ENCODE measurements at regions not wholly inside any gene's neighbourhood (a gene's known extent, or its start where the extent isn't known, plus 50 kb on each side); places are given as distances from the start of the nearest gene placed in this dataset.
"Not testable (repeated sequence)": the region's sequence is repeated elsewhere in the genome, so short reads cannot be mapped to it uniquely, and the experiment has no call there.

DNA sequence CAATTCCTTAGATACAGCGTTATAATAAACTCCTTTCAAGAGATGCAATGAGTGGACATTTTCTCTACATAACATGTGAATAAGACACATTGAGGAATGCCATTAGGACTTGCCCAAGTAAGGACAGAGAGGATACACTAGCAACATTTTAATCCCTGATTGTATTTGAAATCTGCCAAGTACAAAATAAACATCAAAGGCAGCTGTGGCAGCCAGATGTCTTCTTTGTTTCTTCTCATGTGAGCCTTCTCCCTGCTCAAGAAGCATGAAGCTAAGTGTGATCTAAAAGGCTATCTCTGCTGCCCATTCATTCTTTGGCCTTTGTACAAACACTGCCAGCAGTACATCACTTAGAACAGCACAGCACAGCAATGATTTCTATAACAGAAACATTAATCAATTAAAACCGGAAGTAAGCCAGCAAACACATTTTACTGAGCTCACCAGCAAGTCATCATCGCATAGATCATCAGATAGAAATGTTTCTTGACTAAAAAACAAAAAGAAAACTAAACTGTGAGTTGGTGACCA lies 364.0 kb downstream of the CNTN6 start:
- no peak for DNase-seq

DNA sequence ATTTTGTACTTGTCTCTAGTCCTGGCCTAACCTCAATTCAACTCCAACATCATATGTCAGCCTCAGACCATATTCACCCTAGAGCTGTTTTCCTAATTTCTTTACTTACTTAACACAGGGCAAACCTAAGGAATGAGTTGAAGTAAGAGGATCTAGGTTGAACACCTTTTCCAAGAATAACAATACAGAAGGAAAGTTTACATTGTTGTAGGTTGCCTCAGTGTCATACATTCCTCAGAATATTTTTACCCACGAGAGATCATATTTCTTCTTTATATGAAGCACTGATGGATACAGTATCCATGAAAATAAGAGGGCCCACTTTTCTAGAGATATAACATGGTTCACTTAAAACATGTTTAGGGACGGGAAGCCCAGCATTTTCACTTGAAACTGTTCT lies 369.5 kb downstream of the CNTN6 start:
- DNase-seq = no peak

DNA sequence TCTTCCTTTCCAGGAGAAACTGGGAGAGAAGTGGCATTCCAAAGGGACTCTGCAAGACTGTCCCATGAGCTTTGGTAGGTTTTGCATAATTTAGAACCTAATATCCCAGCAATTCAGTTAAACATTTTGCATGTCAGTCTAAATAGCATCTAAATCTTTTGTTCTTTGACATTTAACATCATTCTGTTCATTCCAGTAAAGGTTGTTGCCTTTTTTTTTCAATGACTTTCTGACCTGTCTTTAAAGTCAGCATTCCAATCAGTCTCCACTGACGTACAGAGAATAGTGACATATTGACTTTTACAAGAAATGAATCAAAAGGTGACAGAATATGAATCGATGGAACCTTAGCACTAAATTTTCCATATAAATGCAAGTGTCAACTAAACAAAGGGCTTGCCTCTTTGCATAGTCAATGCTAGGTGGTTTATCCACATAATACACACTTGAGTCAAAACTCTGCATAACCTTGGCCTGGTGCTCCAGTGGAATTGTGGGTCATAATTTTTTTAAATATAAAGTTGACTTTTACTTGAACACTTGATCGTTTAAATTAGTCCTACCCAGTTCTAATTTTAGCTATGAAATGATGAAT lies 370.1 kb downstream of the CNTN6 start:
- no peak for DNase-seq

DNA sequence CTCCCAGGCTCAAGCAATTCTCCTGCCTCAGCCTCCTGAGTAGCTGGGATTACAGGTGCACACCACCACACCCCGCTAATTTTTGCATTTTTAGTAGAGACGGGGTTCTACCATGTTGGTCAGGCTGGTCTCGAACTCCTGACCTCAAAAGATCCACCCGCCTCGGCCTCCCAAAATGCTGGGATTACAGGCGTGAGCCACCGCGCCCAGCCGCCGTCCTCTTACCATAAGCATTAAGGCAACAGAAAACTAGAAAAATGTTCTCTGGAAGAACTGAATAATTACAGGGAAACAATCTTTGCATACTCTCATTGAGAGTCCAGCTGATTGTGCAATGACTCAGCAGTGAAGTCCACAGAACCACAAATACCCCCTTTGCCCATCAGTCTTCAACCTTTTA lies 372.3 kb downstream of the CNTN6 start:
- DNase-seq = not testable (repeated sequence)

DNA sequence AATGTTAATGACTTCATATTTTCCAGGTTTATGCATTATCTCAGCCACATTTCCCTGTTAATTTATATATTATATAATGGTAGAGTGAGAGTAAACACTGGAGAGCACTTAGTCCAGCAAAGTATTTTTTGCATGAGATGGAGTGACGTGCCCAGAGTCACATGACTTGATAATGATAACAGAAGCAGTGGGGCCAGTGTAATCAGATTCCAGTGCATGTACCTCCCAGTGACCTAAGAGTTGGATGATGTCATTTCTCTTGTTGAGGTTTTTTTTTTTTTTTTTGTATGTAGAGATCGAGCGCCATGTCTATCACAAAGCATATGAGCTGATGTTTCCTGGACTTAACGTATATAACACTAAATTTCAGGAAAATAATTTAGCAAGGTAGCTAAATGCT lies 375.3 kb downstream of the CNTN6 start:
- DNase-seq = no peak

DNA sequence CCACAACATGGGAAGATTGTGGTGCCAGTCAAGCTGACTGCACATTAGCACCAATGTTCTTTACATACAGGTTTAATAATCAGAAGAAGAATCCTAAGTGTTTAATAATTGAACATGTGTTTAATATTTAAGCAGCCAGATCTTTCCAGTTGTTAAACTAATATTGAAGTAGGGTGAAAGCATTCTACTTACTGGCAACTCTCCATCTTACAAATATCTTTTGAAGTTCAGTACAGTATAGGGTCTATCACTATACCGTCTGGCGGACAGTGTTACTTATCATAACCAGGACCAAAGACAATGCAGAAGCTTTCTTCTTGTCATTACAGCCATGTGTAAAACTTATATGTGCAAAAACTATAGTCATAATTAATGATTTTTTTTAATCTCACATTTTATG lies 376.4 kb downstream of the CNTN6 start:
- DNase-seq = no peak

DNA sequence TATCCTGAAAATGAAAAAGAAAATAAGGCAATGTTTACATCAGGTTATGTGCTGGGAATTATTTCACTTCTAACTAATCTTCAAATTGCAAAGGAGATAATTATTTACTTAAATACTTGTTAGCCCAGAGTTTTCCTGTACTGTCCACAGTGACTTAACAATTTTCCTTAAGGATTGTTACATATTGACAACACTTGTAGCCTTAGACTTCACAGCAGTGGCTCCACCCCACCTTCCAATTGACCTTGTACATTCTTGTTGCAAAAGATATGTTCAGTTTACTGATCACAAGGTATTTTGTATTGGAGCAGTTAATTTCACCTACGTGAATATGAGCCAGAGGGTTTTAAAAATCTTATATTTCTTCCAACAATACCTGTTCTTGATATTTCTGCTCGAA lies 376.9 kb downstream of the CNTN6 start:
- no peak for DNase-seq

DNA sequence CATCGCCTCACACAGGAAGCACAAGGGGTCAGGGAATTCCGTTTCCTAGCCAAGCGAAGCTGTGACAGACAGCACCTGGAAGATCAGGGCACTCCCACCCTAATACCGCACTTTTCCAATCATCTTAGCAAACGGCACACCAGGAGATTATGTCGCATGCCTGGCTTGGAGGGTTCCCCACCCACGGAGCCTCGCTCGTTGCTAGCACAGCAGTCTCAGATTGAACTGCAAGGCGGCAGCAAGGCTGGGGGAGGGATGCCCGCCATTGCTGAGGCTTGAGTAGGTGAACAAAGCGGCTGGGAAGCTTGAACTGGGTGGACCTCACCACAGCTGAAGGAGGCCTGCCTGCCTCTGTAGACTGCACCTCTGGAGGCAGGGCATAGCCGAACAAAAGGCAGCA lies 384.8 kb downstream of the CNTN6 start:
- DNase-seq = no peak

DNA sequence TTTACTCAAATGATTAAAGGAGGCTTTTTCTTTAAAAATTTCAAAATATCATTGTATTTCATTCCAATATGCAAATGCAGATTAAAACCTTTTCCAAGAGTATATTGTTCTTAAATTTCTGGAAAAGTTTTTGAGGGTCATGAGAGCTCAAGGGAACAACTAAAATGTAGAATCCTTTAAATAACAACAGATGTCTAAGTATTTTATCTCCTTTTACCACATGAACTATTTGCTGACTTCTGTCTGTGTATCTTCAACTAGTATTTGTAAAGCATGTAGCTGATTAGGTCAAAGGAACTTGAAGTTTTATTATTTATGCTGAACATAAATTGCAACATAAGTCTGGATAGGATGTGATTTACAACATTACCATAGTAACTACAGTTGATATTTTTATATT lies 402.6 kb downstream of the CNTN6 start:
- DNase-seq = no peak

DNA sequence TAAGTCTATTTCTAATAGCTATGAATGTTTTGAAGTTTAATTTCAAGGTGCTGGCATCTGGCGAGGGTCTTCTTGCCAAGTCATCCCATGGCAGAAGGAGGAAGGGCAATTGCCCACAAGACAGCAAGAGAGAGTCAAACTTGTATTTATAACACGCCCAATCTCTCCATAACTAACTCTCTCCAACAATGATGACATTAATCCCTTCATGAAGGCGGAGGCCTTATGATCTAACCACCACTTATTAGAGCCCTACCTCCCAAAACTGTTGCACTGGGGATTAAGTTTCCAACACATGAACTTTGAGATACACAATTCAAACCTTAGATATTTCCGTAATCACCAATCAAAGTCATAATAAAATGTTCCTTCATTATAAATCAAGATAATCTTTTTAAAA lies 406.9 kb downstream of the CNTN6 start:
- no peak for DNase-seq

DNA sequence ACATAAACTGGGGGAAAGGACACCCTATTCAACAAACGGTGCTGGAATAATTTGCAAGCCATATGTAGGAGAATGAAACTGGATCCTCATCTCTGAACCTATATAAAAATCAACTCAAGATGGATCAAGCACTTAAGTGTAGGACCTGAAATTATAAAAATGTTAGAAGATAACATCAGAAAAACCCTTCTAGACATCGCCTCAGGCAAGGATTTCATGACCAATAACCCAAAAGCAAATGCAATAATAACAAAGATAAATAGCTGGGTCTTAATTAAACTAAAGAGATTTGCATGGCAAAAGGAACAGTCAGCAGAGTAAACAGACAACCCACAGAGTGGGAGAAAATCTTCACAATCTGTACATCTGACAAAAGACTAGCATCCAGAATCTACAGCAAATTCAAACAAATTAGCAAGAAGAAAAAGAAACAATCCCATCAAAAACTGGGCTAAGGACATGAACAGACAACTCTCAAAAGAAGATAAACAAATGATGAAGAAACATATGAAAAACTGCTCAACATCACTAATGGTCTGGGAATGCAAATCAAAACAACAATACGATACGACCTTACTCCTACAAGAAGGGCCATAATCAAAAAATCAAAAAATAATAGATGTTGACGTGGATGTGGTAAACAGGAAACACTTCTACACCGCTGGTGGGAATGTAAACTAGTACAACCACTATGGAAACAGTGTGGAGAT lies 408.7 kb downstream of the CNTN6 start:
- DNase-seq = no peak

DNA sequence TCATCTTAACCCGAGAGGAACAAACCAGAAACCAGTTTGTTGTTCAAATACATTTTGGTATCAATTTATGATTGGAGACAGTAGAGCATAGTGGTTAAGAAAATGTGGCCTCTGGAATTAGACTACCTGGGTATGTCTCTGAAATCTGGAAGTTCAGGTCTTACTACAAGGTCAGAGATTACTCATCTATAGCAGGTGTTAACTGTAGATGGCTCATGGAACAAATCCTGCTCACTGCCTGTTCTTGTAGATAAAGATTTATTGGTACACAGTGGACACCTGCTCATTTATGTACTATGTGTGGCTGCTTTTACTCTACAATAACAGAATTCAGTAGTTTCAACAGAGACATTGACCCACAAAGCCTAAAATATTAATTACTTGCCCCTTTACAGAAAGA lies 413.3 kb downstream of the CNTN6 start:
- DNase-seq = no peak

DNA sequence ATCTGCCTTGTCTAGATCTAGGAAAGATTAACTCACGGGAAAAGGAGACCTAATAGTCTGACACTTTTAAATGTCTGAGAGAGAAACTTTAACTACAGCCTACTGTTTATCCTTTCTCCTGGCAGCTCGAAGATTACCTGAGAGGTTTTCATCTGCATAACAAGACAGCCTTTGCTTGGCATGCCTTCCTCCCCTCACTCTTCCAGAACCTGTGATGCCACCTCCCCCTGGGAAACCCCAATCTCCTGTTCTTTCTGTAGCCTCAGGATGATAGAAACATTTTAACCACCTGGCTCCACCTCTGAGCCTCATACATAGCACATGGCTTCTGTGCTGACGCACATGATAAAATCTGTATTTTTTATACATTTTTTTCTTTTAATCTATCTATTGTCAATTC lies 420.8 kb downstream of the CNTN6 start:
- no peak for DNase-seq

DNA sequence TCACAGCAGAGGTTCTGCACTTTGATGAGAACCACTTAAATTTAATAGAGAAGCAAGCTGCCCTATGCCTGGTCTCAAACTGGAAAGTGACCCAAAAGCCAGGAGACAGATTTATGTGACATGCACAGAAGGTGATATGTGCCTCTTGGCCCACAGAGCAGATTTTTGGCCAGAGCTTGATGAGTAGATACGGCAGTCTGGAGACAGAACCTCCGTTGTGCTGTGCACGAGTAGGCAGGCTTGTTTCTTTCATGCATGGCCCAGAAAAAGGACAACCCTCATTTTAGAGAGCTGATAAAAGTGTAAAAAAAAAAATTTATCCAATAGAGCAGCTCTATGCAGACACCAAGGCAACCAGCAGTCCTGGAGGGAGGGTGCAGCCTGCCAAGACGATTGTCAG lies 423.1 kb downstream of the CNTN6 start:
- DNase-seq = no peak

DNA sequence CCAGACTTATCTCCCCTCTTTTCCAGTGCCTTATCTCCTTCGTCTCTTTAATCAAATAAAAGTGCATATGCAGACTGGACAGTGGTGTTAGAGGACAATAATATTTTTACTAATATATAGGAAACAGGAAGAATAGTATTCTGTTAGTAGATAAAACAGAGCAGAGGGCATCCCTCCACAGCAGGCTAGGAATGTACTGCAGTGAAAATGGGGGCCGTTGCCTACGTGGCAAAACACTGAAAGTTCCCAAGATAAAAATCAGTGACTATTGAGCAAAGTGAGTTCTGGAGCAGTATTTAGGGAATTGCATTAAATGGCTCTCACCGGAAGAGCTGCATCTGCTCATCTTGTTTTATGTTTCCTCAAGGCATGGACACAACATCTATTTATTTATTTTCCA lies 435.0 kb downstream of the CNTN6 start:
- DNase-seq = no peak

DNA sequence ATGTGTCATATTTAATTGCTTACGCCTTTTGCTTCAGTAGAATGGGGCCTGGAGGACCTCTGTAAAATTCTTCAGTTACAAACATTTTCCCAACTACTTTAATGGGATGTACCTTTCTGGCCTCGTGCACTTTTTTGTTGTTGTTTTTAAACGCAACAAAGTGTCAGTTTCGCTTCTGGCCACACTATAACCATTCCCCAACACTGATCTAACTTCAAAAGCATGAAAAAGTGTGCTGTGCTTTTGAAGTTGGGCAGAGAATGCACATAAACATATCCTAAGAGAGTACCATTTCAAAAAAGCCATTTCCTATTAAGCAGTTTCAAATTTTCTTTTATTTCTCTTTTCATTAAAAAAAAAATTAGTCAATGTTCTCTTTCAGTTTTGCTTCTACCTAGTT lies 435.8 kb downstream of the CNTN6 start:
- DNase-seq = no peak

DNA sequence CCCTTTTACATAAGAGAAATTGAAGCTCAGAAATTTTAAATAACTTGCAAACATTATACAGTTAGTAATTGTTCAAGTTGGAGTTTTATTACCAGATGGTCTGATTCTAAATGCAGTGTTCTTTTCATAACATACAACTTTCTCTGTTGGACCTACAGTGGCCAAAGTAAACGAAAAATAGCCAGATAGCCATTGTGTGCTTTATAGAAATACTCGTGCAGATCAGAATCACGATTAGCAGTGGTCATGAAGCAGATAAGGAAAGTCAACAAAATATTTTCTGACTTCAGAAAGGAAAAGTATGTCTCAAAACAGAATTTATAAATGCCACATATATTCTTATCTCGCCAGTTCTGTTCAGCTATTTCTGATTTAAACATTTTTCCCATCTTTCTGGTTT lies 436.9 kb downstream of the CNTN6 start:
- no peak for DNase-seq

DNA sequence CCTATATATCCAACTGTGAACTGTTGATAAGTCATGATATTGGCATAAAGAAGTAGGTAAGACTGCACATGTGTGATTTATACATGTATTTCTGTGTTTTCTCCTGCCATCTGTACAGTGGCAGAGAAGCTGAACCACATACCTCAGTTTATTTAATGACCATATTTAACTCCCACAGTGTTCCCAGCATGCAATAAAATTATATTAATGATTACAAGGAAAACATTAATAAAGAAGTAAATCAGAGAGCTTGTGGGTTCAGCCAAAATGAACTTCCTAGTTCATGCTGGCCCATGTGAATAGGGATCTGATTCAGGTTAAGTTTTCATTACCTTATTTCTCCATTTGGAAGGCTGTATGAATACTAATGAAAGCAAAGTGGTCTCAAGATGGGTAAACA lies 439.2 kb downstream of the CNTN6 start:
- DNase-seq = no peak

DNA sequence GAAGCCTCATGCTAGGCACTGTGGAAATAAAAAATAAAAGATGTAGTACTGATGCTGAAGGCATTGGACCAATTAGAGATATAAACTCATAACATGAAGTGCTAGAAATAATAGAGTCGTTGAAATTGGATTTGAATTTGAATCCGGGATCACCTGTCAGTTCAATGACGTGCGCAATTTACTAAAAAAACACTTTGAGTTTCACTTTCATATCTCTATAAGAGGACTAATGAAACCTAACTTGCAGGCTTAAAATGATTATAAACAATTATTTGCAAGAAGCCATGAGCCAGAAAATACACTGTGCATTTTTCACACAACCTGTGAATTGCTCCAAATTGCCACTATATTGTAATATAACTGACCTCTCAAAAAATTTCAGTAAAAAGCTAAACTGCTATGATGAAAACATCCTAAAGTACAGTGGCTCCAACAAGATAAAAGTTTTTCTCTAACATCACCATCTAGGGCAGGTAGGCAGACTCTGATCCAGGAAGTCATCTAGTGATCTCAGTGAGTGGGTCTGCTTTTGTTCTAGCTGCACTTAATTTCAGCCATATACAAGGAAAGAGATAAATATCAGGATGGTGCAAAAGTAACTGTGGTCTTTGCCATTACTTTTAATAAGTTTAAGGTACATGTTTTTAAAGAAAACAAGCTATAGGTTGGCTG lies 440.2 kb downstream of the CNTN6 start:
- DNase-seq = peak; percentile 56

DNA sequence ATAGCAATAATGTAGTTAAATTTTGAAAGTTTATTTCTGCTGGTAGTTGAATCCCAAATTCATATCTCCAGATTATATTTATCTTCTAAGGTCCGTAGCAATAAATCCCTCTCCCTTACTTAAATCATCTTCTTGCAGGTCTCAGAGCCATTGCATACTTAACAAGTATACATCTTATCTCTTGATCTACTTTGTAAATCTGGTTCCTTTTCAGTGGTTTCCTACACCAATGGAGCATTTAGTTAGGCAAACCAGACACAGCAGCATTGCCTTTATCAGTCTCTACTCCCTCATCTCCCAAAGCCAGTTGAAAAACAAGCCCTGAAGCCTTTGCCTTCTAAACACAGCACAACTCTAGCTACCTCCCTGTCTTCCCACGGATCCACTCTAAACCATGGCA lies 440.9 kb downstream of the CNTN6 start:
- DNase-seq = no peak

DNA sequence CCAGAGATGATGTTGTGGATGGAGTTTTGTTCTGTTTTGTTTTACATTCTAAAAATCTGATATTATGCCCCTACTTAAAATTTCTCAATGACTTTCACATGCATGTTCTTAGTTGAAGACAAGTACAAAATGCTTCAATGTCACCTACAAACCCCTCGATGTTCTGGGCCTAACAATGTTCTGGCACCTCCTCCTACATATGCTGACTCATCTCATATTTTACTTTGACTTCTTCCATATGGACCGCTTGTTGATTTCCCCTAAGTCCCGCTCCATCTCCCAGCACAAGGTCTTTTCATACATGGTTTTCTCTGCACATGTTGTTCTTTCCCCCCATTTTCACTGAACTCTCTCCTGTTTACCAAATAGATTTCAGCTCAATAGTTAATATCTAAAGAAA lies 441.4 kb downstream of the CNTN6 start:
- DNase-seq = no peak

DNA sequence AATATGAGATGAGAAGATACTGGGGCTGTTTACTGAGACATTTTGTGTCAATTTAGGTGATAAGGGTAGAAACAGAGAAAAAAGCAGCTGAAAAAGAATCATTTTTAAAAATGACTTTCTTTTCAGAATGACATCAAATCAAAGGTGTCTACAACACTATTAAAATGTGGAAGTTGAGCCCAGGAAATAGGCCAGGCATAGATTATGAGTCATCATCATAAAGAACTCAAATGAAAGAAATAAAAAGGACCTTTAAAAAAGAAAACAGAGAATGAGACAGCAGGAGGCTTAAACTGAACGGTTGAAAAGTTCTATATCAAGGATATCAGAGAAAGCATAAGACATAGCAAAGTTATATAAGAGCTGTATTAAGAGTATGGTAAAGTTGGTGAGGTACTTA lies 442.5 kb downstream of the CNTN6 start:
- no peak for DNase-seq

DNA sequence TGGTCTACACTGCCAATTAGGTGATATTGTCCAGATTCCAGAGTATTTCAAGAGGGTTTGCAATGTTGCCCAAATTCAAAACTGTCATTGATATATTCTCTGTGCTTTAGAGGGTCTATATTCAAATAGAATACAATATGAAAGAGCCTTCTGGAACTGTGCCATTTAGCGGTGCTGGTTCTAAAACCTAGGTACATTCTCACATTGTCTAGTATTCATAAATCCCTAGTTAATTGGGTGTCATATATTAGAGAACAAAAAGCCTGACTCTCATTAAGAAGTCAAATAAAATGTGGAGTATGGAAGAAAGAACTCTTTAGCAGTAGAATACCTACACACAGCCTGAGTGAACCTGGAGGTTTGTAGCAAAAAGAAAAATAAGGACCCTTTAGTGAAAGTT lies 447.9 kb downstream of the CNTN6 start:
- no peak for DNase-seq

DNA sequence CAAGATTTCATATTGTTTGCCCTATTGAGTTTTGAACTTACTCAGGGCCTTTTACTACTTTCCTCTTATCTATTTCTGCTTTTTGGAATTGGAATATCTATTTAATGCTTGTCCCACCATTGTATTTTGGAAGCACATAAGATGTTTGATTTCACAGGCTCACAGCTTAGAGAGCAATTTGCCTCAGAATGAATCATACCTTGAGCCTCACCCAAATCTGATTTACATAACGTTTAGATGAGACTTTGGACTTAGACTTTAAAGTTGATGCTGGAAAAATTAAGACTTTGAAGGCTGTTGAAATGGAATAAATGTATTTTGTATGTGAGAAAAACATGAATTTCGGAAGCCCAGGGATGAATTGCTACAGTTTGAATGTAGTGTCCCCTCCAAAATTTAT lies 458.9 kb downstream of the CNTN6 start:
- DNase-seq = no peak

Measured in RPMI8226 (cell line).